ENCODE measurements at regions not wholly inside any gene's neighbourhood (a gene's known extent, or its start where the extent isn't known, plus 50 kb on each side); places are given as distances from the start of the nearest gene placed in this dataset.
A peak's percentile ranks its signal among the peaks of the same experiment; 100 is the strongest.
"Not testable (repeated sequence)": the region's sequence is repeated elsewhere in the genome, so short reads cannot be mapped to it uniquely, and the experiment has no call there.

DNA sequence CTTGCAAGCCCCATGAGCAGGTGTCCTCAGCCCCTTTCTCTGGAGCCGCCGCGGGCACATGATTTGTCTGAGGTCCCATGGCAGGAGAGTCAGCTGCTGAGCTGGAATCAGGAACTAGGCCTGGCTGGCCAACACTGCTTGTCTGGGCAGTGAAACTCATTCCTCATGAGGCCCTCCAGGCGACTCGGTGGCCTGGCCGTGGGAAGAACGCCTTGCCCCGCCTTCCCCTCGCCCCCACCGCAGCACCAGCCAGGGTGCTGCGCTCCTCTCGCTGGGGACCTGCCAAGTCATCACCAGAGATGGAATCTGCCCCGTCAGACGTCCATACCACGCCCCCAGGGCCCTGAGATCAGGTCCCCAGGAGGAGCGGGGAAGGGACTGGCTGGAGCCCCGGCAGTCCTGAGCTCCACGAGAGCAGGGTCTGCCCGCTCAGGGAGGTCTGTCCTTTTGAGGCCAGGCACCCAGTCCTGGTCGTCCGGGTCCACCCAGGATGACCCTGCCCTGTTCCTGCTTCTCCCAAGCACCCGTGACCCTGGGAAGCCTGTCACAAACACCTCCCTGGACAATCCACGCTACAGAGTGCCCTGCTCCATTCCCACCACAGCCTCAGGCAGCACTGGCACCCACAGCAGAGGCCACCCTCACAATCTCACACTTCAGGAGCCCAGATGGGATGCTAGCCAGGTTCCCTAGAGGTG, 5414.5 kb upstream of the TPTE start:
- H3K4me1 Mint-ChIP-seq (ENCODE audit: low read depth); H3K27ac ChIP-seq (ENCODE audit: low read depth in 1 of 2, low read length in 2 of 2); H3K36me3 Mint-ChIP-seq (ENCODE audit: low read depth); H3K9me3 Mint-ChIP-seq; CTCF ChIA-PET; H3K27me3 Mint-ChIP-seq; H3K36me3 ChIP-seq (ENCODE audit: insufficient read depth, low read length); H3K9me3 ChIP-seq (ENCODE audit: control insufficient read depth in 1 of 2, insufficient read depth in 1 of 2, low read length in 2 of 2); H3K27me3 ChIP-seq (ENCODE audit: control insufficient read depth in 1 of 2, insufficient read depth in 2 of 2, low read length in 2 of 2); POLR2A ChIA-PET; H3K4me3 ChIP-seq (ENCODE audit: low read length); DNase-seq; intact Hi-C loops (cut with DNase I, micrococcal nuclease): not testable (repeated sequence)
- Mint-ChIP-seq H3K4me3 (peak overlapping the region; percentile 45), H3K27ac (peak overlapping the region; percentile 84)
- peak; percentile 4 for ATAC-seq (ENCODE audit: poor library complexity)
- peaks cover 13% of the 10 kb centered on the region for H3K4me1 ChIP-seq (ENCODE audit: insufficient read depth, low read length)

DNA sequence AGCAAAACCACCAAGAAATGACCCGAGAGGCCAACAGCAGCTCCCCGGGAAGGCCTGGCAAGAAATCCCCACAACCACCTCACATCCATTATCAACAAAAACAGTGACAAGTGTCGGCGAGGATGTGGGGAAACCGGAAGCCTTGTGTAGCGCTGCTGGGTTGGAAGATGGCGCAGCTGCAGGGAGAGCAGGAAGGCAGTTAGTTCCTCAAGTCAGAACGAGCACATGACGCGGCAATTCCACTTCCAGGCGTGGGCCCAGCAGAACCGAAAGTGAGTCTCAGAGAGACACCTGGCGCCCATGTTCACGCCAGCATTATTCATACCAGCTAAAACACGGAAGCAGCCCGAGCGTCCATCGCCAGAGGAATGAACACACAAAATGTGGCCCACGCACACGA, 5413.7 kb upstream of the TPTE start:
- H3K27me3 ChIP-seq (ENCODE audit: control insufficient read depth in 1 of 2, insufficient read depth in 2 of 2, low read length in 2 of 2); intact Hi-C loops (cut with DNase I, micrococcal nuclease); H3K9me3 ChIP-seq (ENCODE audit: control insufficient read depth in 1 of 2, insufficient read depth in 1 of 2, low read length in 2 of 2); H3K9me3 Mint-ChIP-seq; DNase-seq; H3K36me3 Mint-ChIP-seq (ENCODE audit: low read depth); H3K27ac Mint-ChIP-seq; H3K27me3 Mint-ChIP-seq; H3K4me1 Mint-ChIP-seq (ENCODE audit: low read depth); H3K4me3 Mint-ChIP-seq; CTCF ChIA-PET; H3K27ac ChIP-seq (ENCODE audit: low read depth in 1 of 2, low read length in 2 of 2); H3K36me3 ChIP-seq (ENCODE audit: insufficient read depth, low read length); H3K4me3 ChIP-seq (ENCODE audit: low read length); POLR2A ChIA-PET: not testable (repeated sequence)
- peaks cover 13% of the 10 kb centered on the region for H3K4me1 ChIP-seq (ENCODE audit: insufficient read depth, low read length)
- peak; percentile 39 for ATAC-seq (ENCODE audit: poor library complexity)

DNA sequence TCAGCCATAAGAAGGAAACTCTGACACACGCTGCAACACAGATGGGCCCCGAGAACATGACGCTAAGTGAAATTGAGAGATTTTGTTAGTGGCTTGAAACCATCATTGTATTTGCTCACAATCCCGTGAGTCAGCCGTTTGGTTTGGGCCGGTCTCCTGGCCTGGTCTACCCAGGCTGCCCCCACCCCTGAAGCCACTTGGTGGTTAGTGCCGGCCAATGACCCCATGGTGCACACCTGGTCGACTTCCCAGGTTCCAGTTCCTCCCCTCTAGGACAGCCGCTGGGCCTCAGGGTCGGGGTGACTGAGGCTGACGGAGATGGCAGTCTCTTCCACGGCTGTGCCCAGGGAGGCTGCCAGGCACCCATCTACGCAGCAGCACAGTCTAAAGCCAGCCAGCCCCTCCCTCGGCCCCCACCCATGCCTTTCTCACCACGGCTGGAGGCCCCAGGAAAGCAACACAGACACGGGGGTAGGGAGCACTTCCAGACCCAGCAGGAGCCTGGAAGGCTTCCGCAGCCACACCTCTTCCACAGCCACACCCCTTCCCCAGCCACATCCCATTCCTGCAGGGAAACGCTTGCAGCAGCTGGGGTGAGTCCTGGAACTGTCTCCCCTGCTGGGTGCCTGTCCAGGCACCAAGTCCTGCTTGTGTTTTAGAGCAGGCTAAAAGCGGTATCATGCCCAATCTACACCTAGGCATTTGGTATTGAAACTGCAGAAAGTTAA, 5413.2 kb upstream of the TPTE start:
- intact Hi-C loops (cut with DNase I, micrococcal nuclease); CTCF ChIA-PET; H3K4me1 Mint-ChIP-seq (ENCODE audit: low read depth); POLR2A ChIA-PET; H3K4me3 ChIP-seq (ENCODE audit: low read length); H3K27ac ChIP-seq (ENCODE audit: low read depth in 1 of 2, low read length in 2 of 2); H3K27me3 Mint-ChIP-seq; H3K9me3 Mint-ChIP-seq; DNase-seq; H3K4me3 Mint-ChIP-seq; ATAC-seq (ENCODE audit: poor library complexity); H3K36me3 Mint-ChIP-seq (ENCODE audit: low read depth); H3K9me3 ChIP-seq (ENCODE audit: control insufficient read depth in 1 of 2, insufficient read depth in 1 of 2, low read length in 2 of 2); H3K27ac Mint-ChIP-seq; H3K27me3 ChIP-seq (ENCODE audit: control insufficient read depth in 1 of 2, insufficient read depth in 2 of 2, low read length in 2 of 2); H3K36me3 ChIP-seq (ENCODE audit: insufficient read depth, low read length): not testable (repeated sequence)
- peaks cover 12% of the 10 kb centered on the region for H3K4me1 ChIP-seq (ENCODE audit: insufficient read depth, low read length)

DNA sequence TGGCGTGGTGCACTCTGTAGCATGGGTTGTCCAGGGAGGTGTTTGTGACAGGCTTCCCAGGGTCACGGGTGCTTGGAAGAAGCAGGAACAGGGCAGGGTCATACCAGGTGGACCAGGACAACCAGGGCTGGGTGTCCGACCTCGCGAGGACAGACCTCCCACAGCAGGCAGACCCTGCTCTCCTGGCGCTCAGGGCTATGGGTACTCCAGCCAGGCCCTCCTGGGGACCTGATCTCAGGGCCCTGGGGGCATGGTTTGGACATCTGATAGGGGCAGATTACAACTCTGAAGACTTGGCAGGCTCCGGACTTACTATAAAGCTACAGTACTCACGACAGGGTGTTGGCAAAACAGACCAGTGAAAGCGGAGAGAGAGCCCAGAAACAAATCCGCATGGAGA, 5410.2 kb upstream of the TPTE start:
- POLR2A ChIA-PET; H3K4me3 Mint-ChIP-seq; H3K27ac Mint-ChIP-seq; H3K27me3 ChIP-seq (ENCODE audit: control insufficient read depth in 1 of 2, insufficient read depth in 2 of 2, low read length in 2 of 2); H3K9me3 ChIP-seq (ENCODE audit: control insufficient read depth in 1 of 2, insufficient read depth in 1 of 2, low read length in 2 of 2); intact Hi-C loops (cut with DNase I, micrococcal nuclease); CTCF ChIA-PET; H3K4me1 Mint-ChIP-seq (ENCODE audit: low read depth); DNase-seq; H3K27ac ChIP-seq (ENCODE audit: low read depth in 1 of 2, low read length in 2 of 2); H3K36me3 Mint-ChIP-seq (ENCODE audit: low read depth); H3K9me3 Mint-ChIP-seq; H3K27me3 Mint-ChIP-seq; H3K4me3 ChIP-seq (ENCODE audit: low read length); H3K36me3 ChIP-seq (ENCODE audit: insufficient read depth, low read length); ATAC-seq (ENCODE audit: poor library complexity): not testable (repeated sequence)
- peaks cover 17% of the 10 kb centered on the region for H3K4me1 ChIP-seq (ENCODE audit: insufficient read depth, low read length)

DNA sequence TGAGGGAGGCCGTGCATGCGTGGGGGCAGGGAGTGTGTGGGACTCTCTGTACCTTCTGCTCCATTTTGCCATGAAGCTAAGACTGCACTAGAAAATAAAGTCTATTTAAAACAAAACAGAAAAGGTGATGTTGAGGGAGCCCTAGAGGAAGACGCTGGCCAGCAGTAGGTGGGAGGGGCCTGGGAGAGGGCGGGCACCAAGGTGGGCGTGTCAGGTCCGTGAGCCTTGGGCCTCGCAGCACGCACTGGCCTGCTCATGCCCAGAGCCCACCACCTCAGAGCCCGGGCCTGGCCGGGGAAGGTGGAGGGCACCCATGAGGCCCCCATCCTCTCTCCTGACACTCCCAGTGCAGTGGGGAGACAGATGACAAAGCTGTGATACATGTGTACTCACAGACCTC, 5408.3 kb upstream of the TPTE start:
- H3K4me1 ChIP-seq (ENCODE audit: insufficient read depth, low read length), result peaks cover 17% of the 10 kb centered on the region
- H3K4me3 ChIP-seq (ENCODE audit: low read length); H3K27ac ChIP-seq (ENCODE audit: low read depth in 1 of 2, low read length in 2 of 2); H3K4me1 Mint-ChIP-seq (ENCODE audit: low read depth); H3K4me3 Mint-ChIP-seq; H3K36me3 ChIP-seq (ENCODE audit: insufficient read depth, low read length); H3K9me3 ChIP-seq (ENCODE audit: control insufficient read depth in 1 of 2, insufficient read depth in 1 of 2, low read length in 2 of 2); H3K36me3 Mint-ChIP-seq (ENCODE audit: low read depth); intact Hi-C loops (cut with DNase I, micrococcal nuclease); H3K27ac Mint-ChIP-seq; CTCF ChIA-PET; H3K27me3 Mint-ChIP-seq; POLR2A ChIA-PET; DNase-seq; H3K27me3 ChIP-seq (ENCODE audit: control insufficient read depth in 1 of 2, insufficient read depth in 2 of 2, low read length in 2 of 2); ATAC-seq (ENCODE audit: poor library complexity); H3K9me3 Mint-ChIP-seq: not testable (repeated sequence)

DNA sequence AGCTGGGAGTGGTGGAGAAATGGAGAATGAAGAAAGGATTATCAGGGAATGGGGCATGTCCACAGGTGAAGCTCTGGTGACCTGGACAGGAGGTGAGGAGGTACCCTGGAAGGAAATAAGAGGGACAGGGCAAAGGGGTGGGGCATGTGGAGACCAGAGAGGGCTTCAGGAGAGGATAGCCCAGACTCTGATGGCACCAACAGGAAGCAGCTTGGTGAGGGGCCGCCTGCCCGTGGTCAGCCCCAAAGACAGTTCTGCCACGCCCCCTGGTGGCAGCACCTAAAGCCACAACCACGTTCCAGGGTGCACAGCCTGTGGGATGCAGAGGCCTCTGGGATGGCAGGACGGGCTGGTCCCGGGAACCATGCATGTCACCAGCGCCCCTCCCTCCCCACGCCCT, 5406.9 kb upstream of the TPTE start:
- H3K36me3 ChIP-seq (ENCODE audit: insufficient read depth, low read length); H3K27ac Mint-ChIP-seq; H3K36me3 Mint-ChIP-seq (ENCODE audit: low read depth); CTCF ChIA-PET; H3K9me3 Mint-ChIP-seq; H3K4me1 Mint-ChIP-seq (ENCODE audit: low read depth); ATAC-seq (ENCODE audit: poor library complexity); DNase-seq; H3K4me3 Mint-ChIP-seq; POLR2A ChIA-PET; H3K27ac ChIP-seq (ENCODE audit: low read depth in 1 of 2, low read length in 2 of 2); H3K27me3 ChIP-seq (ENCODE audit: control insufficient read depth in 1 of 2, insufficient read depth in 2 of 2, low read length in 2 of 2); H3K9me3 ChIP-seq (ENCODE audit: control insufficient read depth in 1 of 2, insufficient read depth in 1 of 2, low read length in 2 of 2); intact Hi-C loops (cut with DNase I, micrococcal nuclease); H3K27me3 Mint-ChIP-seq; H3K4me3 ChIP-seq (ENCODE audit: low read length): not testable (repeated sequence)
- peaks cover 16% of the 10 kb centered on the region for H3K4me1 ChIP-seq (ENCODE audit: insufficient read depth, low read length)

DNA sequence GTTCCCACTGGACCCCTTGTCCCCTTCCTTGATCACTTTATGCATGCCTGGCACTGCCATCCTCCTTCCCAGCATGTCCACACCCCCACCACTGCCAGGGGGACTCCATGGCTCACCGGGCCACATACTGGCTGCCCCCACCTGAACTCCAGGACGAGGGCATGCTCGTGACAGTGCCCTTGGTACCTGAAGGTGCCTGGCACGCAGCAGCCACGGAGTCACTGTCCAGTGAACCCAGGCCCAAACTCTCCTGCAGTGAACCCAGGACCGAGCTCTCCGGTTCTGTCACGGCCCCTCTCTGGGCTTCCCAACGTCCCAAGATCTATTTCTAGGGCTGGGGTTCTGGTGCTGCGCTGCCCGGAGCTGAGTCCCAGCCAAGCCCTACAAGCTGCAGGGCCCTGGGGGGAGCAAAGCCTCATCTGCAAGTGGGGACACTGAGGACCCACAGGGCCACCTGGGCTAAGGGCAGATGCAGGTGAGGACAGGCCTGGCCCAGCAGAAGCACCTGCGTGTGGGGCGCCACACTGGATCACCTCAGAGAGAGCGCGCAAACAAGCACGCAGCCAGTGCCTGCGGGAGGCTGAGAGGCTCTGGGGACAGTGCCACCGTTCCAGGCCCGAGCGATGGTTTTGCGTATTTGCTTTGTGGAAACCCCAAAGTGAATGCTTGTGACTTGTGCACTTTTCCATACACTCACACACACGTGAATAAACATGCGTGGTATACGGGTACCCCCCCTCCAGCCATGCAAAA, 5406.3 kb upstream of the TPTE start:
- DNase-seq; H3K27ac ChIP-seq (ENCODE audit: low read depth in 1 of 2, low read length in 2 of 2); ATAC-seq (ENCODE audit: poor library complexity); intact Hi-C loops (cut with DNase I, micrococcal nuclease); H3K27ac Mint-ChIP-seq; CTCF ChIA-PET; H3K4me1 Mint-ChIP-seq (ENCODE audit: low read depth); H3K9me3 ChIP-seq (ENCODE audit: control insufficient read depth in 1 of 2, insufficient read depth in 1 of 2, low read length in 2 of 2); H3K36me3 ChIP-seq (ENCODE audit: insufficient read depth, low read length); H3K4me3 Mint-ChIP-seq; H3K9me3 Mint-ChIP-seq; H3K27me3 ChIP-seq (ENCODE audit: control insufficient read depth in 1 of 2, insufficient read depth in 2 of 2, low read length in 2 of 2); H3K27me3 Mint-ChIP-seq; H3K4me3 ChIP-seq (ENCODE audit: low read length); H3K36me3 Mint-ChIP-seq (ENCODE audit: low read depth); POLR2A ChIA-PET: not testable (repeated sequence)
- H3K4me1 ChIP-seq (ENCODE audit: insufficient read depth, low read length), result peaks cover 16% of the 10 kb centered on the region

Data from CD4-positive, alpha-beta T cell (primary cell).